HFFc6 (cell line): ENCODE measurements at regions not wholly inside any gene's neighbourhood (a gene's known extent, or its start where the extent isn't known, plus 50 kb on each side); places are given as distances from the start of the nearest gene placed in this dataset.

ENCODE experiments used
- DNase-seq: peaks from one replicate; pipeline ENCODE4 v3.0.0-alpha.2; 2018
- H3K27ac Mint-ChIP-seq: 2 replicates; pipeline ENCODE4 v1.8.0; 2020; ENCODE audit warnings: mild to moderate bottlenecking, mixed read lengths
- H3K27me3 Mint-ChIP-seq: 2 replicates; pipeline ENCODE4 v1.8.0; 2021; ENCODE audit warnings: mild to moderate bottlenecking, moderate library complexity, mixed read lengths; ENCODE audit not compliant: insufficient read depth
- H3K36me3 Mint-ChIP-seq: 2 replicates; pipeline ENCODE4 v1.8.0; 2021; ENCODE audit warnings: low read depth, mixed read lengths
- H3K4me1 Mint-ChIP-seq: 2 replicates; pipeline ENCODE4 v1.8.0; 2020; ENCODE audit warnings: low read depth, mixed read lengths
- H3K4me3 Mint-ChIP-seq: 2 replicates; pipeline ENCODE4 v1.8.0; 2020; ENCODE audit warnings: mild to moderate bottlenecking, moderate library complexity, mixed read lengths
- H3K9me3 Mint-ChIP-seq: 2 replicates; pipeline ENCODE4 v1.8.0; 2020; ENCODE audit warnings: mild to moderate bottlenecking, mixed read lengths
- CTCF ChIP-seq: fragments of 200-600 bp; sonication (generic); IDR thresholded peaks from 2 replicates; pipeline ENCODE4 v1.5.0; 2021; ENCODE audit warnings: antibody characterized with exemption, mild to moderate bottlenecking

DNA sequence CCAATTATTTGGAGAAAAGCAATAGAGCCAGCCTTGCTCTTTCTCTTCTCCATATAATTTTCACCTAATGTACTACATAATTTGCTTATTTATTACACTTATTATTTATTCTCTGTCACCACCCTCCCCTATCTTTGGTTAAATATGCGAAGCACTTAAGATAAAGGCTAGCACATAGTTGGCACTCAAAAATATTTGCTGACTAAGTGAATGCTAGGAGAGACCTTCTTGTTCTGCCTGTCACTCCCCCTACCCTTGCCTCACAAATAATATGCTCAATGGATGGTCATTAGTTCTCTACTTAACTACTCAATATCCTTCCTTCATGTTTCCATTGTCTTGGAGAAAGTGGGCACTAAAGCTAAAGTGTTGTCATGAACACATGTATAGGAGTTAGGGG, 139.7 kb upstream of the ZC3H11B start:
- no peak overlapping the region for H3K27ac Mint-ChIP-seq
- no peak overlapping the region for H3K4me3 Mint-ChIP-seq
- no peaks in the 10 kb centered on the region for H3K4me1 Mint-ChIP-seq
- peaks cover 50% of the 10 kb centered on the region for H3K9me3 Mint-ChIP-seq
- TF ChIP-seq CTCF: no peak
- no peak for DNase-seq
- H3K27me3 Mint-ChIP-seq: no peaks in the 10 kb centered on the region; the same call in 1 of the 2 replicates
- H3K36me3 Mint-ChIP-seq: no peaks in the 10 kb centered on the region

DNA sequence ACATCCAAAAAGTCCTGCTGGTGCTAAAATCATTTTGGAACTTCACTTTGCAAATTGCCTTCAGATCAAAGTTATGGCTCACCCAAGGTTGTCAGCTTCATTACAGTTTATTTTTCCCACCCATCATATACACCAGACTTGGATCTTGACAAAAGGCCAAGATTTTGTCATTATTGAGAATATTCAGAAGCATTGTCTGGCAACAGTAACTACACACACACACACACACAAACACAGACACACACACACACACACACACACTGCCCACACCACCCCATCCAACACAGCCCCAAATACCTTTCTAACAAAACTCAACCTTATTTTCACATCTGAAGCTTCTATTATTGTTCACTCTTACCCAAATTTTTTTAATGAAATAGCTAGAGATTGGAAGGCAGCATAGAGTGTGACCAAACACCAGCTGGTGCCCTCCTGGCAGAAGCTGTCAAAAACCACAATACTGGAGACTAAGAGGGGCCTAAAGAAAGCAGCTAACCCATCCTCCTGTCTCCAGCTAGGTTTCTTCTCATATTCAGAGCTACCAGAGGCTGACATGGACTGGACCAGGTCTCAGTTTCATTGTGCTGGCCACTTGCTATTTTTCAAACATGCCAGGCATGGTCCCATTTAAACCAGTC, 139.1 kb upstream of the ZC3H11B start:
- Mint-ChIP-seq H3K4me3 (no peak overlapping the region), H3K27ac (no peak overlapping the region), H3K27me3 (no peaks in the 10 kb centered on the region; the same call in 1 of the 2 replicates), H3K36me3 (no peaks in the 10 kb centered on the region), H3K9me3 (peaks cover 48% of the 10 kb centered on the region), H3K4me1 (no peaks in the 10 kb centered on the region)
- no peak for DNase-seq
- no peak for TF ChIP-seq CTCF

DNA sequence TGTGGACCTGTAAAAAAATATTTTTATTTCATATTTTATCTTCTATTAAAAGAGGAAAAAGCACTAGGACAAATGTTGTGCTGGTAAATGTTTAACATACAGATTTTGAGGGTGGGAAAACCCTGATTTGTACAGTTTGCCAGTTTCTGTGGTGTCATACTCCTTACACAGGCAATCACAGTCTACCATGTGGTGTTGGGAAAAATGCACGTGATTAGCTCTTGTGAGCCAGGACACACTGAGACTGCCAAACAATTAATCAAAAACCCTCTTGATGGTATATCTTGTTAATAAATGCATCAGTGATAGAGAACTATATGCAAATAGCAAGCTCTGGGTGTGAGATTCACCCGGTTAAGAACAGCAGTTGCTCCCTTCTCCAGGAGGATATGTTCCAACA, 136.5 kb upstream of the ZC3H11B start:
- Mint-ChIP-seq H3K27me3 (no peaks in the 10 kb centered on the region), H3K9me3 (peaks cover 58% of the 10 kb centered on the region), H3K36me3 (no peaks in the 10 kb centered on the region), H3K4me3 (no peak overlapping the region), H3K4me1 (no peaks in the 10 kb centered on the region), H3K27ac (no peak overlapping the region)
- no peak for DNase-seq
- no peak for TF ChIP-seq CTCF

- no peaks in the 10 kb centered on the region for H3K36me3 Mint-ChIP-seq
Measured at GRCh38 chr1:219746141-219746540, 133.2 kb upstream of the ZC3H11B start.

DNA sequence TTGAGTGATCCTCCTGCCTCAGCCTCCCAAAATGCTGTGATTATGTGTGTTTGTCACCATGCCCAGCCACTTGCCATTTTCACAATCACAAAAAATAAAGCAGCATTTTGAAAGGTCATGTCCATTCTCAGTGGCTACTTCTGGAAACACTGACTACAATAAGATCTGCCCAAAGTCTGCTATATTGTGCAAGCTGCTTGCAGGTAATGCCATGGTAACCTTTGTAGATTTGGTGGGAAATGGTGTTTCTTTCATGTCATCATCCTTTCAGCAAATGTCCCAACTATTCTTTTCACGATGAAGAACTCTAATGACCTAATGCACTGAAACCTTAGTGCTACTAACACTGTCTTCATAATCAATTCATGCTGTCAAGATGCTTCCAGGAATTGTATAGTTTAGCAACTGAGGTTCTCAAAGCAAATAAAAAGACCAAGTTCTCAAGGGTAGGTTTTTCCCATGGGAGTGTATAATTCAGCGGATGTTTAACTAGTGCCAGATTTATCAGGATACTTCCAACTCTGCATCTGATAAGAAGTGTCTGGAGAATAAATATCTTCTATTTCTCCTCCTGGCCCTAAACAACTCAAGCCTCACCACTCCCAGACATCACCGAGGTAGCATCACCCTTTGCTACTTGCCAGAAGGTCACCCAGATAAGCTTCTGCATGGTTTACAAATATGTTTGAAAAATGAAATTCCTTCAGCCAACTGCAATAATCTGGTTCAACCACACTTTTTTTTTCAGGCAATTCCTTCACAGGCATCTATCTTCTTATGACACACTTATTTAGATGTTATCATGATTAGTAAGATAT, 132.0 kb upstream of the ZC3H11B start:
- DNase-seq: no peak
- Mint-ChIP-seq H3K36me3 (no peaks in the 10 kb centered on the region), H3K9me3 (peaks cover 44% of the 10 kb centered on the region), H3K27me3 (no peaks in the 10 kb centered on the region), H3K27ac (no peak overlapping the region), H3K4me1 (no peaks in the 10 kb centered on the region), H3K4me3 (no peak overlapping the region)
- TF ChIP-seq CTCF: no peak

More at GRCh38 chr1:219746141-219746540, 133.2 kb upstream of the ZC3H11B start:
- H3K27me3 Mint-ChIP-seq: no peaks in the 10 kb centered on the region
- H3K9me3 Mint-ChIP-seq: peaks cover 49% of the 10 kb centered on the region
- TF ChIP-seq CTCF: no peak
- DNase-seq: no peak
- H3K27ac Mint-ChIP-seq: no peak overlapping the region
- no peak overlapping the region for H3K4me3 Mint-ChIP-seq
- no peaks in the 10 kb centered on the region for H3K4me1 Mint-ChIP-seq
